ENCODE measurements at regions not wholly inside any gene's neighbourhood (a gene's known extent, or its start where the extent isn't known, plus 50 kb on each side); places are given as distances from the start of the nearest gene placed in this dataset.

DNA sequence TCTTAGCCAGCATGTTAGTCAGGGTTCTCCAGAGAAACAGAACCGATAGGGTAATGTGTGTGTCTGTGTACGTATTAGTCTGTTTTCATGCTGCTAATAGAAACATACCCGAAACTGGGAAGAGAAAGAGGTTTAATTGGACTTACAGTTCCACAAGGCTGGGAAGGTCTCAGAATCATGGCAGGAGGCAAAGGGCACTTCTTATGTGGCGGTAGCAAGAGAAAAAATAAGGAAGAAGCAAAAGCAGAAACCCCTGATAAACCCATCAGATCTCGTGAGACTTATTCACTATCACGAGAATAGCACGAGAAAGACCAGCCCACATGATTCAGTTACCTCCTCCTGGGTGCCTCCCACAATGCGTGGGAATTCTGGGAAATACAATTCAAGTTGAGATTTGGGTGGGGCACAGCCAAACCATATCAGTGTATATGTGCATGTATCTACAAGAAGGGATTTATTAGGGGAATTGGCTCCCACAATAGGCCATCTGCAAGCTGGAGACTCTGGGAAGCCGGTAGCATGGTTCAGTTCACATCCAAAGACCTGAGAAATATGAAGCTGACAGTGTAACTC, 173.7 kb upstream of the NECTIN1 start:
- Histone ChIP-seq H2AFZ (ENCODE audit: low read depth, low read length) (no peak overlapping the region), H3K79me2 (replicated peaks; ENCODE audit: insufficient read depth, low read length) (no peaks in the 10 kb centered on the region), H3K9me2 (ENCODE audit: insufficient read depth, low read length) (no peaks in the 10 kb centered on the region), H3K4me3 (ENCODE audit: low read length) (no peak overlapping the region), H3K9me3 (ENCODE audit: low read length) (no peaks in the 10 kb centered on the region), H3K27me3 (ENCODE audit: insufficient read depth, low read depth, low read length) (no peaks in the 10 kb centered on the region), H3K27ac (ENCODE audit: low read length) (no peak overlapping the region), H3K4me2 (ENCODE audit: low read length) (no peak overlapping the region), H3K9ac (ENCODE audit: low read length) (no peak overlapping the region), H3K36me3 (ENCODE audit: insufficient read depth, low read length) (no peaks in the 10 kb centered on the region), H4K20me1 (ENCODE audit: insufficient read depth) (no peaks in the 10 kb centered on the region), H3F3A (ENCODE audit: insufficient read depth, low read length, poor library complexity, severe bottlenecking) (no peaks in the 10 kb centered on the region)
- TF ChIP-seq, protein P1, sequence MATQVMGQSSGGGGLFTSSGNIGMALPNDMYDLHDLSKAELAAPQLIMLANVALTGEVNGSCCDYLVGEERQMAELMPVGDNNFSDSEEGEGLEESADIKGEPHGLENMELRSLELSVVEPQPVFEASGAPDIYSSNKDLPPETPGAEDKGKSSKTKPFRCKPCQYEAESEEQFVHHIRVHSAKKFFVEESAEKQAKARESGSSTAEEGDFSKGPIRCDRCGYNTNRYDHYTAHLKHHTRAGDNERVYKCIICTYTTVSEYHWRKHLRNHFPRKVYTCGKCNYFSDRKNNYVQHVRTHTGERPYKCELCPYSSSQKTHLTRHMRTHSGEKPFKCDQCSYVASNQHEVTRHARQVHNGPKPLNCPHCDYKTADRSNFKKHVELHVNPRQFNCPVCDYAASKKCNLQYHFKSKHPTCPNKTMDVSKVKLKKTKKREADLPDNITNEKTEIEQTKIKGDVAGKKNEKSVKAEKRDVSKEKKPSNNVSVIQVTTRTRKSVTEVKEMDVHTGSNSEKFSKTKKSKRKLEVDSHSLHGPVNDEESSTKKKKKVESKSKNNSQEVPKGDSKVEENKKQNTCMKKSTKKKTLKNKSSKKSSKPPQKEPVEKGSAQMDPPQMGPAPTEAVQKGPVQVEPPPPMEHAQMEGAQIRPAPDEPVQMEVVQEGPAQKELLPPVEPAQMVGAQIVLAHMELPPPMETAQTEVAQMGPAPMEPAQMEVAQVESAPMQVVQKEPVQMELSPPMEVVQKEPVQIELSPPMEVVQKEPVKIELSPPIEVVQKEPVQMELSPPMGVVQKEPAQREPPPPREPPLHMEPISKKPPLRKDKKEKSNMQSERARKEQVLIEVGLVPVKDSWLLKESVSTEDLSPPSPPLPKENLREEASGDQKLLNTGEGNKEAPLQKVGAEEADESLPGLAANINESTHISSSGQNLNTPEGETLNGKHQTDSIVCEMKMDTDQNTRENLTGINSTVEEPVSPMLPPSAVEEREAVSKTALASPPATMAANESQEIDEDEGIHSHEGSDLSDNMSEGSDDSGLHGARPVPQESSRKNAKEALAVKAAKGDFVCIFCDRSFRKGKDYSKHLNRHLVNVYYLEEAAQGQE (IDR thresholded peaks at IDR 0.05; ENCODE audit: borderline replicate concordance), result no peak
- TF ChIP-seq EZH2 (IDR thresholded peaks at IDR 0.05; ENCODE audit: borderline replicate concordance, insufficient read depth, low read length, poor library complexity, severe bottlenecking), result no peak
- TF ChIP-seq, protein P2, sequence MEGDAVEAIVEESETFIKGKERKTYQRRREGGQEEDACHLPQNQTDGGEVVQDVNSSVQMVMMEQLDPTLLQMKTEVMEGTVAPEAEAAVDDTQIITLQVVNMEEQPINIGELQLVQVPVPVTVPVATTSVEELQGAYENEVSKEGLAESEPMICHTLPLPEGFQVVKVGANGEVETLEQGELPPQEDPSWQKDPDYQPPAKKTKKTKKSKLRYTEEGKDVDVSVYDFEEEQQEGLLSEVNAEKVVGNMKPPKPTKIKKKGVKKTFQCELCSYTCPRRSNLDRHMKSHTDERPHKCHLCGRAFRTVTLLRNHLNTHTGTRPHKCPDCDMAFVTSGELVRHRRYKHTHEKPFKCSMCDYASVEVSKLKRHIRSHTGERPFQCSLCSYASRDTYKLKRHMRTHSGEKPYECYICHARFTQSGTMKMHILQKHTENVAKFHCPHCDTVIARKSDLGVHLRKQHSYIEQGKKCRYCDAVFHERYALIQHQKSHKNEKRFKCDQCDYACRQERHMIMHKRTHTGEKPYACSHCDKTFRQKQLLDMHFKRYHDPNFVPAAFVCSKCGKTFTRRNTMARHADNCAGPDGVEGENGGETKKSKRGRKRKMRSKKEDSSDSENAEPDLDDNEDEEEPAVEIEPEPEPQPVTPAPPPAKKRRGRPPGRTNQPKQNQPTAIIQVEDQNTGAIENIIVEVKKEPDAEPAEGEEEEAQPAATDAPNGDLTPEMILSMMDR (IDR thresholded peaks at IDR 0.05; ENCODE audit: poor library complexity, severe bottlenecking), result no peak
- TF ChIP-seq TAF1 (IDR thresholded peaks at IDR 0.05; ENCODE audit: low read depth), result no peak
- TF ChIP-seq RAD21 (conservative IDR thresholded peaks at IDR 0.05), result no peak
- no peak for TF ChIP-seq MXI1 (conservative IDR thresholded peaks at IDR 0.05; ENCODE audit: poor library complexity, severe bottlenecking)
- no peak for TF ChIP-seq POLR2AphosphoS5 (IDR thresholded peaks at IDR 0.05)
- no peak for TF ChIP-seq SMC3 (conservative IDR thresholded peaks at IDR 0.05; ENCODE audit: poor library complexity)
- TF ChIP-seq EP300 (conservative IDR thresholded peaks at IDR 0.05; ENCODE audit: poor library complexity, severe bottlenecking), result no peak

DNA sequence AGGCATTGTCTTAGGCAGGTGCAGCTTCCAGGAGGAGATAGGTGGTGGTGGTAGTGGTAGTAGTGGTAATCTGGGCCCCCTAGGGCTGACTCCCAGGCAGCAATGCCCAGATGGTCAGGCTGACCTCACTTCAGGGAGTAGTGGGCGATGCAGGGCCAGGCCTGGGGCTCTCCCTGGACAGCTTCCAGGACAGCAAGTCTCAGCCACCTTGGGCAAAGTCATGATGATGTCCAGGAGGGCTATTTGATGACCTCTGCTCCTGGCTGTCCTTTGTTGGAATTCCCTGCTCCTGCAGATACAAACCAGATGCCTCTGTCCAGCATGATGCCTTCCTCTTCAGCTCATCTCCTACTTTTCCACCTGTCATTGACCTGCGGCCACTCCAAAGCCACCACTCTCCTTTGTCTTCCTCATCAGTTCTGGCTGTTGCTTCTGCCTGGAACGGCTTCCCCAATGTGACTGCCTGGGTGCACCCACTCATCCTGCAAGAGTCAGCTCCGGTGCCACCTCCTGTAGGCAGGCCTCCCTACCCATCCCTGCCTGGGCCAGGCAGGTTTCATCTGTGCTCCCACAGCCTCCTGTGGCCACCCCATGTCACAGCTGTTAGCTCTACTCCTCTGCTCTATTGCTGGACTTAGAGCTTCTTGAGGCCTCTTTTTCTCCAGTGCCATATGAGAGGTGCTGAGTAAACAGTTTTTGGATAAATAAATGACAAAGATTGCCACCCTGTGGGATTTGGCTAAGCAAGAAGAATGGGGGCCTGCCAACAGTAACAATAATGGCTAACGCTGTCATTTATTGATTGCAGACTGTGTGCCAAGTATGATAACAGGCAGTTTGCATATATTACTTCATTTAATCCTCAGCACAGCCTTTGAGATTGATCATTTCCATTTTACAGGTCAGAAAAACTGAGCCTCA, 172.9 kb upstream of the NECTIN1 start:
- Histone ChIP-seq H3K27me3 (ENCODE audit: insufficient read depth, low read depth, low read length) (no peaks in the 10 kb centered on the region), H3K9ac (ENCODE audit: low read length) (no peak overlapping the region), H3K9me2 (ENCODE audit: insufficient read depth, low read length) (no peaks in the 10 kb centered on the region), H3K79me2 (replicated peaks; ENCODE audit: insufficient read depth, low read length) (no peaks in the 10 kb centered on the region), H3F3A (ENCODE audit: insufficient read depth, low read length, poor library complexity, severe bottlenecking) (no peaks in the 10 kb centered on the region), H3K36me3 (ENCODE audit: insufficient read depth, low read length) (no peaks in the 10 kb centered on the region), H3K9me3 (ENCODE audit: low read length) (no peaks in the 10 kb centered on the region), H3K4me2 (ENCODE audit: low read length) (no peak overlapping the region), H3K4me3 (ENCODE audit: low read length) (no peak overlapping the region), H2AFZ (ENCODE audit: low read depth, low read length) (no peak overlapping the region), H3K27ac (ENCODE audit: low read length) (no peak overlapping the region), H4K20me1 (ENCODE audit: insufficient read depth) (no peaks in the 10 kb centered on the region)
- TF ChIP-seq POLR2AphosphoS5 (IDR thresholded peaks at IDR 0.05) (no peak), TAF1 (IDR thresholded peaks at IDR 0.05; ENCODE audit: low read depth) (no peak), MXI1 (conservative IDR thresholded peaks at IDR 0.05; ENCODE audit: poor library complexity, severe bottlenecking) (no peak), EP300 (conservative IDR thresholded peaks at IDR 0.05; ENCODE audit: poor library complexity, severe bottlenecking) (no peak), RAD21 (conservative IDR thresholded peaks at IDR 0.05) (no peak), SMC3 (conservative IDR thresholded peaks at IDR 0.05; ENCODE audit: poor library complexity) (no peak), EZH2 (IDR thresholded peaks at IDR 0.05; ENCODE audit: borderline replicate concordance, insufficient read depth, low read length, poor library complexity, severe bottlenecking) (no peak)
- TF ChIP-seq, protein P2 (IDR thresholded peaks at IDR 0.05; ENCODE audit: poor library complexity, severe bottlenecking), result no peak
- TF ChIP-seq, protein P1 (IDR thresholded peaks at IDR 0.05; ENCODE audit: borderline replicate concordance), result no peak
